Gastroesophageal sphincter (tissue), 4 donors: ENCODE measurements at regions not wholly inside any gene's neighbourhood (a gene's known extent, or its start where the extent isn't known, plus 50 kb on each side); places are given as distances from the start of the nearest gene placed in this dataset.

Experiments
- ATAC-seq: fragments of 150-250 bp; one replicate; pipeline ENCODE4 v1.9.1; 2016; ENCODE audit warnings: mild to moderate bottlenecking, moderate library complexity
- H3K27ac ChIP-seq, 4 donors: fragments of 200-600 bp; sonication (generic) in 3 of 4; 1 replicate in 3 of 4; 2 replicates in 1 of 4; pipeline ENCODE4 v1.5.1; 2016 to 2019
- H3K27me3 ChIP-seq: fragments of 200-600 bp; sonication (generic); one replicate; pipeline ENCODE4 v1.5.1; 2019
- H3K36me3 ChIP-seq, 2 donors: fragments of 200-600 bp; sonication (generic); one replicate each; pipeline ENCODE4 v1.5.1; 2019; ENCODE audit warnings: control low read depth in 1 of 2
- H3K4me1 ChIP-seq, 3 donors: fragments of 200-600 bp; sonication (generic); 1 replicate in 2 of 3; 2 replicates in 1 of 3; pipeline ENCODE4 v1.5.1; 2016 to 2019; ENCODE audit warnings: control low read depth in 2 of 3
- H3K4me3 ChIP-seq, 2 donors: fragments of 200-600 bp; sonication (generic); one replicate each; pipeline ENCODE4 v1.5.1; 2019; ENCODE audit warnings: mild to moderate bottlenecking in 1 of 2, moderate library complexity in 1 of 2
- H3K9me3 ChIP-seq, 3 donors: fragments of 200-600 bp; sonication (generic); one replicate each; pipeline ENCODE4 v1.5.1; 2017 to 2019; ENCODE audit warnings: control low read depth in 2 of 3
- CTCF ChIP-seq, 4 experiments: fragments of 200-600 bp in 2 of 4; fragments of 450-650 bp in 2 of 4; sonication (generic) in 1 of 4; IDR thresholded peaks; one replicate each; pipeline ENCODE4 v1.5.1; 2017 to 2019; ENCODE audit warnings: antibody characterized with exemption in 4 of 4, mild to moderate bottlenecking in 2 of 4, moderate library complexity in 2 of 4
- EP300 ChIP-seq: sonication (generic); formaldehyde crosslinking; IDR thresholded peaks from one replicate; pipeline ENCODE4 v1.6.1; 2017; ENCODE audit warnings: antibody characterized with exemption, mild to moderate bottlenecking
- POLR2A ChIP-seq, 2 donors: fragments of 450-650 bp; IDR thresholded peaks; one replicate each; pipeline ENCODE4 v1.6.1; 2017; ENCODE audit warnings: antibody characterized with exemption in 2 of 2, mild to moderate bottlenecking in 2 of 2, moderate library complexity in 1 of 2
- POLR2AphosphoS5 ChIP-seq: sonication (generic); formaldehyde crosslinking; IDR thresholded peaks from one replicate; pipeline ENCODE4 v1.6.1; 2017; ENCODE audit warnings: antibody characterized with exemption
- WGBS, 2 donors: methylation state at CpG; one replicate each; pipeline ENCODE4 v1.1.5; 2018; ENCODE audit warnings: low coverage in 1 of 2; 5-methylcytosine and 5-hydroxymethylcytosine counted together

GRCh38 chr5:53321721-53322120 is 158.7 kb upstream of the FST start:
- Histone ChIP-seq H3K4me1 (no peaks in the 10 kb centered on the region), H3K9me3 (no peaks in the 10 kb centered on the region)
- 76 to 86% methylated on average over 2 of the region's 2 CpGs for WGBS, 2 donors

GRCh38 chr5:53322257-53322656 is 158.2 kb upstream of the FST start:
- Histone ChIP-seq H3K27ac (no peak overlapping the region), H3K36me3 (no peaks in the 10 kb centered on the region), H3K4me3 (no peak overlapping the region), H3K9me3 (no peaks in the 10 kb centered on the region), H3K4me1 (no peaks in the 10 kb centered on the region), H3K27me3 (no peaks in the 10 kb centered on the region)
- TF ChIP-seq EP300 (no peak), POLR2A (IDR thresholded peaks at IDR 0.05) (no peak), CTCF (IDR thresholded peaks at IDR 0.05) (no peak), POLR2AphosphoS5 (no peak)
- WGBS, 2 donors: 22 to 50% methylated on average over 1 of the region's 1 CpG
- no peak for ATAC-seq

More at GRCh38 chr5:53321721-53322120, 158.7 kb upstream of the FST start:
- no peak for TF ChIP-seq POLR2AphosphoS5
- no peak for TF ChIP-seq CTCF (IDR thresholded peaks at IDR 0.05)
- no peak for TF ChIP-seq EP300
- no peak for TF ChIP-seq POLR2A (IDR thresholded peaks at IDR 0.05)
- no peak overlapping the region for H3K27ac ChIP-seq
- H3K4me3 ChIP-seq: no peak overlapping the region
- H3K36me3 ChIP-seq: no peaks in the 10 kb centered on the region
- no peak for ATAC-seq
- H3K27me3 ChIP-seq: no peaks in the 10 kb centered on the region

GRCh38 chr5:53323511-53323910 is 156.9 kb upstream of the FST start:
- TF ChIP-seq EP300: no peak
- no peak for TF ChIP-seq POLR2AphosphoS5
- no peak for TF ChIP-seq POLR2A (IDR thresholded peaks at IDR 0.05)
- TF ChIP-seq CTCF (IDR thresholded peaks at IDR 0.05): no peak
- ATAC-seq: no peak
- H3K4me1 ChIP-seq: no peaks in the 10 kb centered on the region
- no peaks in the 10 kb centered on the region for H3K9me3 ChIP-seq
- no peaks in the 10 kb centered on the region for H3K27me3 ChIP-seq
- H3K36me3 ChIP-seq: no peaks in the 10 kb centered on the region
- H3K4me3 ChIP-seq: no peak overlapping the region
- no peak overlapping the region for H3K27ac ChIP-seq
- WGBS, 2 donors: 95 to 100% methylated on average over 2 of the region's 2 CpGs

GRCh38 chr5:53323943-53324642 is 156.3 kb upstream of the FST start:
- H3K27me3 ChIP-seq: no peaks in the 10 kb centered on the region
- TF ChIP-seq EP300 (no peak), POLR2A (IDR thresholded peaks at IDR 0.05) (no peak), CTCF (IDR thresholded peaks at IDR 0.05) (no peak), POLR2AphosphoS5 (no peak)
- no peak overlapping the region for H3K4me3 ChIP-seq
- no peak for ATAC-seq
- H3K9me3 ChIP-seq: no peaks in the 10 kb centered on the region
- H3K27ac ChIP-seq: no peak overlapping the region
- H3K4me1 ChIP-seq: no peaks in the 10 kb centered on the region
- H3K36me3 ChIP-seq: no peaks in the 10 kb centered on the region
- WGBS, 2 donors: 86% methylated on average over 1 of the region's 1 CpG

GRCh38 chr5:53326424-53327153 is 153.8 kb upstream of the FST start:
- Histone ChIP-seq H3K36me3 (no peaks in the 10 kb centered on the region), H3K4me3 (no peak overlapping the region), H3K4me1 (no peaks in the 10 kb centered on the region), H3K27ac (no peak overlapping the region), H3K27me3 (no peaks in the 10 kb centered on the region), H3K9me3 (no peaks in the 10 kb centered on the region)
- peak; percentile 66 for ATAC-seq
- WGBS, 2 donors: 60 to 66% methylated on average over 6 to 7 of the region's 7 CpGs
- TF ChIP-seq POLR2A (IDR thresholded peaks at IDR 0.05) (no peak), CTCF (IDR thresholded peaks at IDR 0.05) (no peak)
